ENCODE measurements at regions not wholly inside any gene's neighbourhood (a gene's known extent, or its start where the extent isn't known, plus 50 kb on each side); places are given as distances from the start of the nearest gene placed in this dataset.

GRCh38 chr1:209390764-209391163, 192.8 kb upstream of the CAMK1G start:
- H3K36me3 Mint-ChIP-seq (ENCODE audit: insufficient read depth) = no peaks in the 10 kb centered on the region
- no peak for DNase-seq
- H3K4me3 Mint-ChIP-seq = no peak overlapping the region
- ATAC-seq = no peak
- peaks cover 12% of the 10 kb centered on the region for H3K27me3 Mint-ChIP-seq (ENCODE audit: low read depth)
- H3K4me1 Mint-ChIP-seq (ENCODE audit: low read depth) = no peaks in the 10 kb centered on the region
- H3K9me3 Mint-ChIP-seq = no peaks in the 10 kb centered on the region

DNA sequence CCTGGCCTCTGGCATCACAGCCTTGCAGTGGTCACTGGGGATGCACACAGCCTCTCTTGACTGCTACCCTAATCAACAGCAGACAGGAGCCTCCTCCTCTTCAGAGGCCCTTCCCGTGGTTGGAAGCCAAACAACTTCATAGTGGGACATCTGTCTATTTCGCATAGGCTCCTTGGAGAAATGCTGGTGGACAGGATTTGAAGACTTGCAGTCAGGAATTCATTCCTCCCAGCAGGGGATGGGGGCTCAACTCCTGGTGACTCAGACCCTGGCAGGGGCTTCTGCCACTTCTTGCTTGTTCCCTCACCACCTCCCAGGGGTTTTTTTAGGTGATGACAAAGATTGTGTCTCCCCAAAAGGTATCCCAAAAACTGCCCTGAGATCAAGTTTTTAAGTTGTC, 191.7 kb upstream of the CAMK1G start:
- H3K4me1 Mint-ChIP-seq (ENCODE audit: low read depth) = no peaks in the 10 kb centered on the region

DNA sequence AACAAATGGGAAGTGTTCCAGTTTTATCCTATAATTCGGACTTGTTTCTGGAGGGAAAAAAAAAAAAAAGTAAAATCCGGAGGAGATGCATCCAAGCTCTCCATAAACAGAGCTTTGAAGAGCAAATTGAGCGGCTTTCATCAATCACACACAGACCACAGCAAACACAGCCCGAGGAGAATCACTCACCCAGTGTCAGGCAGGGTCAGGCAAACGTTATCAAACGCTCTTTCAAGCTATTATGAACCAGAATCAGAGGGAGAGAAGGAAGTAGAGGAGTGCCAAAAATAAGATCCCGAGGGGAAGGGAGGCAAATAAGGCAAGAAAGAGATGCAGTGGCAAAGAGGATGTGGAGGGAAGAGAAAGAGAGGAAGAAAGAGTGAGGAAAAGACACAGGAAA, 188.3 kb upstream of the CAMK1G start:
- H3K4me1 Mint-ChIP-seq (ENCODE audit: low read depth) = no peaks in the 10 kb centered on the region
- no peak for DNase-seq
- H3K36me3 Mint-ChIP-seq (ENCODE audit: insufficient read depth) = no peaks in the 10 kb centered on the region
- no peaks in the 10 kb centered on the region for H3K9me3 Mint-ChIP-seq
- no peak overlapping the region for H3K4me3 Mint-ChIP-seq
- ATAC-seq = no peak
- peaks cover 15% of the 10 kb centered on the region for H3K27me3 Mint-ChIP-seq (ENCODE audit: low read depth)

More for the DNA sequence above, 191.7 kb upstream of the CAMK1G start:
- no peak for DNase-seq
- H3K27me3 Mint-ChIP-seq (ENCODE audit: low read depth) = peaks cover 12% of the 10 kb centered on the region
- no peak overlapping the region for H3K4me3 Mint-ChIP-seq
- no peaks in the 10 kb centered on the region for H3K9me3 Mint-ChIP-seq
- ATAC-seq = no peak
- no peaks in the 10 kb centered on the region for H3K36me3 Mint-ChIP-seq (ENCODE audit: insufficient read depth)

GRCh38 chr1:209397371-209397770, 186.1 kb upstream of the CAMK1G start:
- H3K4me1 Mint-ChIP-seq (ENCODE audit: low read depth) = no peaks in the 10 kb centered on the region
- ATAC-seq = no peak

GRCh38 chr1:209397910-209398309, 185.6 kb upstream of the CAMK1G start:
- H3K9me3 Mint-ChIP-seq = no peaks in the 10 kb centered on the region
- H3K4me3 Mint-ChIP-seq = no peak overlapping the region
- H3K27me3 Mint-ChIP-seq (ENCODE audit: low read depth) = peaks cover 15% of the 10 kb centered on the region
- no peaks in the 10 kb centered on the region for H3K36me3 Mint-ChIP-seq (ENCODE audit: insufficient read depth)
- ATAC-seq (no peak), DNase-seq (no peak)
- H3K4me1 Mint-ChIP-seq (ENCODE audit: low read depth) = no peaks in the 10 kb centered on the region

More at GRCh38 chr1:209397371-209397770, 186.1 kb upstream of the CAMK1G start:
- peaks cover 15% of the 10 kb centered on the region for H3K27me3 Mint-ChIP-seq (ENCODE audit: low read depth)
- no peak for DNase-seq
- H3K36me3 Mint-ChIP-seq (ENCODE audit: insufficient read depth) = no peaks in the 10 kb centered on the region
- no peak overlapping the region for H3K4me3 Mint-ChIP-seq
- no peaks in the 10 kb centered on the region for H3K9me3 Mint-ChIP-seq

- Mint-ChIP-seq H3K36me3 (ENCODE audit: insufficient read depth) (no peaks in the 10 kb centered on the region), H3K4me1 (ENCODE audit: low read depth) (no peaks in the 10 kb centered on the region), H3K27me3 (ENCODE audit: low read depth) (peaks cover 13% of the 10 kb centered on the region), H3K9me3 (no peaks in the 10 kb centered on the region), H3K4me3 (no peak overlapping the region)
- DNase-seq = no peak
- no peak for ATAC-seq
Observed at GRCh38 chr1:209398313-209398991, 185.1 kb upstream of the CAMK1G start.

DNA sequence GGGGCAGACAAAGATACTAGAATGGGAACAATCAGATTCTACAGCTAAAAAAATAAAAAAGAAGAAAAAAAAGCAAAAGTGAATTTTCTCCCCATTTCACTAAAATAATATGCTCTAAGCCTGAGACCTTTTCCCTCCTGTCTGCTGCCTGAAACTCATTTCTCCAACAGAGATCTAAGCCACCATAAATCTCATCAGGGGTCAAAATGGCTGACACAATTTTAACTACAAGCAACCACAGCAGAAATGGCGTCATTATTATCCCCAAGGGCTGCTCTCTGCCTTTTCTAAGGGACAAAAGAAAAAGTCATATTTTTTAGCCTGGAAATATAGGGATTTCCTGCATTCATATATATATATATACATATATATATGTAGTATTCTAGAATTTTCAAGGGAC, 183.7 kb upstream of the CAMK1G start:
- Mint-ChIP-seq H3K4me1 (ENCODE audit: low read depth) (no peaks in the 10 kb centered on the region), H3K4me3 (no peak overlapping the region), H3K9me3 (no peaks in the 10 kb centered on the region), H3K27me3 (ENCODE audit: low read depth) (peaks cover 9% of the 10 kb centered on the region), H3K36me3 (ENCODE audit: insufficient read depth) (no peaks in the 10 kb centered on the region)
- ATAC-seq = no peak
- no peak for DNase-seq

- no peaks in the 10 kb centered on the region for H3K36me3 Mint-ChIP-seq (ENCODE audit: insufficient read depth)
- H3K4me1 Mint-ChIP-seq (ENCODE audit: low read depth) = no peaks in the 10 kb centered on the region
- peaks cover 4% of the 10 kb centered on the region for H3K27me3 Mint-ChIP-seq (ENCODE audit: low read depth)
- ATAC-seq (no peak), DNase-seq (no peak)
- H3K9me3 Mint-ChIP-seq = no peaks in the 10 kb centered on the region
- H3K4me3 Mint-ChIP-seq = no peak overlapping the region
Observed at GRCh38 chr1:209400351-209401220, 182.9 kb upstream of the CAMK1G start.

GRCh38 chr1:209402697-209403096, 180.8 kb upstream of the CAMK1G start:
- no peaks in the 10 kb centered on the region for H3K4me1 Mint-ChIP-seq (ENCODE audit: low read depth)
- DNase-seq (no peak), ATAC-seq (no peak)
- H3K27me3 Mint-ChIP-seq (ENCODE audit: low read depth) = peaks cover 3% of the 10 kb centered on the region
- no peaks in the 10 kb centered on the region for H3K36me3 Mint-ChIP-seq (ENCODE audit: insufficient read depth)
- no peaks in the 10 kb centered on the region for H3K9me3 Mint-ChIP-seq
- no peak overlapping the region for H3K4me3 Mint-ChIP-seq

- Mint-ChIP-seq H3K4me3 (no peak overlapping the region), H3K4me1 (ENCODE audit: low read depth) (no peaks in the 10 kb centered on the region), H3K9me3 (no peaks in the 10 kb centered on the region), H3K36me3 (ENCODE audit: insufficient read depth) (no peaks in the 10 kb centered on the region), H3K27me3 (ENCODE audit: low read depth) (no peaks in the 10 kb centered on the region)
- DNase-seq (no peak), ATAC-seq (no peak)
Observed at GRCh38 chr1:209403921-209404320, 179.6 kb upstream of the CAMK1G start.

- no peaks in the 10 kb centered on the region for H3K36me3 Mint-ChIP-seq (ENCODE audit: insufficient read depth)
- no peaks in the 10 kb centered on the region for H3K9me3 Mint-ChIP-seq
- ATAC-seq = no peak
- H3K4me3 Mint-ChIP-seq = no peak overlapping the region
- no peak for DNase-seq
- H3K27me3 Mint-ChIP-seq (ENCODE audit: low read depth) = no peaks in the 10 kb centered on the region
- H3K4me1 Mint-ChIP-seq (ENCODE audit: low read depth) = no peaks in the 10 kb centered on the region
Observed at GRCh38 chr1:209404577-209404976, 178.9 kb upstream of the CAMK1G start.

DNA sequence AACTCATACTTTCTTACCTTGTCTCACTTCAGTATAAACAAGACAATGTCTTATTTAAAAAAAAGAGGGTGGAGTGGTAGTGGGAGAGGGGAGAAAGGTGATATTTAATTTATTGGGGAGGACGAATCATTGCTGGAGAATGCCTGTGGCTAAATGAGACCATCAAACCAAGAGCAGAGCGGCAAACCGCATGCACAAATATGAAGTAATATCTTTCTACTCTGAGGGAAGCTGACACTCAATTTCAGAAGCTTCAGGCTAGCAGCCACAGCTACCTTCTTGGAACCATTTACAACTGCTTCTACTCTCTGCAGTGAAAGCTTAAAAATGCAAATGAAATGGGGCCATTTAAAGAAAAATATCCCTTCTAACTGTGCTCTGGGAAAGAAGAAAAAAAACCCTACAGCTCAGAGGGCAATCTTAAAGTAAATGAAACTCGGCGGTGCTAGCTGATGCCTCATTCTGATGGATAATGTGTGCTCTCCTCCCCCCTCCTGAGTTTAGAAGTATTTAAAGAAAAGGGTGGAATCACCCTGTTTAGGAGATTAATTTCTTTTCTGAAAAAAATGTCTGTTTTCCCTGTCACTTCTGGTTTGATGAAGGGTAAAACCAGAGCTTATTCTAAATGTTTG, 178.2 kb upstream of the CAMK1G start:
- no peak overlapping the region for H3K4me3 Mint-ChIP-seq
- DNase-seq = no peak
- no peaks in the 10 kb centered on the region for H3K36me3 Mint-ChIP-seq (ENCODE audit: insufficient read depth)
- no peak for ATAC-seq
- H3K4me1 Mint-ChIP-seq (ENCODE audit: low read depth) = no peaks in the 10 kb centered on the region
- no peaks in the 10 kb centered on the region for H3K9me3 Mint-ChIP-seq
- no peaks in the 10 kb centered on the region for H3K27me3 Mint-ChIP-seq (ENCODE audit: low read depth)

DNA sequence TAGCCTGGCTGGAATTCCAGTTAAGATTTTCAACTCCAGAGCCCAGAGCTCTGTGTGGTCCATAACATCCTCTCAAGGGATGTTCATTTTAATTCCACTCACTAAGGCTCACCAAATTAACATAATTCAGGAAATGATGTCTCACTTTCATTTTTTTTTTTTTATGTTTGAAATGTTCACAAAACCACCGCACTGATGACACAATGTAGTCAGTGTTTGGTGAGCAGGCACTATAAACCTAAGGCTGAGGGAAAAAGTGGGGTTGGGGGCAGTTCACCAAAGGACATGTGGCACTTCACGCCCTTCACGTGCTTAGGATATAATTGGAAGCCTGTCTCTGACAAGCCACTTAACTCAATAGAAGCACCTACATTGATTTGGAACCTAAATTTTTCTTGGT, 177.3 kb upstream of the CAMK1G start:
- no peaks in the 10 kb centered on the region for H3K36me3 Mint-ChIP-seq (ENCODE audit: insufficient read depth)
- H3K4me1 Mint-ChIP-seq (ENCODE audit: low read depth) = no peaks in the 10 kb centered on the region
- ATAC-seq = no peak
- no peak overlapping the region for H3K4me3 Mint-ChIP-seq
- no peaks in the 10 kb centered on the region for H3K9me3 Mint-ChIP-seq
- peaks cover under 1% of the 10 kb centered on the region for H3K27me3 Mint-ChIP-seq (ENCODE audit: low read depth)
- DNase-seq = no peak

- no peak for ATAC-seq
- Mint-ChIP-seq H3K4me3 (no peak overlapping the region), H3K9me3 (no peaks in the 10 kb centered on the region)
Observed at GRCh38 chr1:209406595-209406994, 176.9 kb upstream of the CAMK1G start.

GRCh38 chr1:209409780-209410179, 173.7 kb upstream of the CAMK1G start:
- Mint-ChIP-seq H3K9me3 (no peaks in the 10 kb centered on the region), H3K36me3 (ENCODE audit: insufficient read depth) (no peaks in the 10 kb centered on the region), H3K4me3 (no peak overlapping the region), H3K4me1 (ENCODE audit: low read depth) (no peaks in the 10 kb centered on the region), H3K27me3 (ENCODE audit: low read depth) (peaks cover 17% of the 10 kb centered on the region)
- ATAC-seq (no peak), DNase-seq (no peak)

More at GRCh38 chr1:209406595-209406994, 176.9 kb upstream of the CAMK1G start:
- no peaks in the 10 kb centered on the region for H3K4me1 Mint-ChIP-seq (ENCODE audit: low read depth)
- H3K27me3 Mint-ChIP-seq (ENCODE audit: low read depth) = peaks cover 4% of the 10 kb centered on the region
- DNase-seq = no peak
- H3K36me3 Mint-ChIP-seq (ENCODE audit: insufficient read depth) = no peaks in the 10 kb centered on the region

Data from activated T-cell treated with anti-CD3 and anti-CD28 coated beads, Interleukin-2, amount 50 U/mL, for 4 hours (primary cell).